CD14-positive monocyte (primary cell): ENCODE measurements at regions not wholly inside any gene's neighbourhood (a gene's known extent, or its start where the extent isn't known, plus 50 kb on each side); places are given as distances from the start of the nearest gene placed in this dataset.

Source experiments
- DNase-seq, 3 donors: peaks; one replicate each; pipeline ENCODE4 v3.0.0-alpha.2; 2011 to 2022
- H2AFZ ChIP-seq: 2 replicates; pipeline ENCODE4 v1.6.0; 2012; ENCODE audit warnings: mild to moderate bottlenecking, low read depth, low read length, inconsistent platforms; ENCODE audit not compliant: insufficient read depth, poor library complexity, severe bottlenecking
- H3K27ac ChIP-seq, 2 donors: 1 replicate in 1 of 2; 2 replicates in 1 of 2; pipeline ENCODE4 v1.5.1; 2012 to 2013; ENCODE audit warnings: low read length in 2 of 2, control low read depth in 1 of 2, inconsistent platforms in 1 of 2, low read depth in 1 of 2, mild to moderate bottlenecking in 1 of 2
- H3K27me3 ChIP-seq, 2 donors: one replicate each; pipeline versions ENCODE4 v1.6.0 to v1.6.1; 2011 to 2013; ENCODE audit warnings: low read length in 2 of 2; ENCODE audit not compliant: control insufficient read depth in 2 of 2, insufficient read depth in 2 of 2
- H3K36me3 ChIP-seq, 2 donors: replicated peaks in 1 of 2; 1 replicate in 1 of 2; 2 replicates in 1 of 2; pipeline versions ENCODE4 v1.5.1 to v1.6.1; 2012 to 2013; ENCODE audit warnings: low read length in 2 of 2, control low read depth in 1 of 2, inconsistent platforms in 1 of 2, mild to moderate bottlenecking in 1 of 2; ENCODE audit not compliant: insufficient read depth in 2 of 2, control insufficient read depth in 1 of 2
- H3K4me1 ChIP-seq, 2 donors: 1 replicate in 1 of 2; 2 replicates in 1 of 2; pipeline versions ENCODE4 v1.5.1 to v1.6.1; 2012 to 2013; ENCODE audit warnings: low read length in 2 of 2, control low read depth in 1 of 2, inconsistent platforms in 1 of 2, mild to moderate bottlenecking in 1 of 2, moderate library complexity in 1 of 2; ENCODE audit not compliant: insufficient read depth in 2 of 2, control insufficient read depth in 1 of 2
- H3K4me2 ChIP-seq: replicated peaks from 2 replicates; pipeline ENCODE3; 2012; ENCODE audit warnings: low read length, moderate library complexity, mild to moderate bottlenecking; ENCODE audit not compliant: poor library complexity, severe bottlenecking; ENCODE audit errors: extremely low read depth
- H3K4me3 ChIP-seq, 3 experiments: fragments of 200-600 bp in 1 of 3; sonication (generic) in 1 of 3; replicated peaks in 1 of 3; 1 replicate in 2 of 3; 2 replicates in 1 of 3; pipeline ENCODE4 v1.5.1; 2011 to 2013; ENCODE audit warnings: low read length in 3 of 3, mild to moderate bottlenecking in 3 of 3, control low read depth in 2 of 3, low read depth in 2 of 3, inconsistent platforms in 1 of 3, moderate library complexity in 1 of 3
- H3K79me2 ChIP-seq: 2 replicates; pipeline ENCODE4 v1.6.0; 2012; ENCODE audit warnings: mild to moderate bottlenecking, control low read depth, inconsistent platforms, low read length, moderate library complexity; ENCODE audit not compliant: insufficient read depth
- H3K9ac ChIP-seq: 2 replicates; pipeline ENCODE4 v1.6.0; 2017; ENCODE audit warnings: low read length, mild to moderate bottlenecking; ENCODE audit not compliant: insufficient read depth, poor library complexity, severe bottlenecking
- H3K9me3 ChIP-seq, 2 donors: replicated peaks in 1 of 2; 1 replicate in 1 of 2; 2 replicates in 1 of 2; pipeline versions ENCODE4 v1.5.1 to v1.6.1; 2012 to 2013; ENCODE audit warnings: low read length in 2 of 2, control low read depth in 1 of 2; ENCODE audit not compliant: control insufficient read depth in 1 of 2, insufficient read depth in 1 of 2
- H4K20me1 ChIP-seq: 2 replicates; pipeline ENCODE4 v1.6.0; 2012; ENCODE audit warnings: mild to moderate bottlenecking, low read length, control low read depth, moderate library complexity; ENCODE audit not compliant: insufficient read depth
- H3K27ac Mint-ChIP-seq, 7 donors: one replicate each; pipeline ENCODE4 v1.8.0; 2020; ENCODE audit warnings: mild to moderate bottlenecking in 7 of 7, mixed read lengths in 7 of 7, moderate library complexity in 6 of 7, inconsistent platforms in 2 of 7
- H3K27me3 Mint-ChIP-seq, 3 donors: one replicate each; pipeline ENCODE4 v1.8.0; 2021 to 2022; ENCODE audit warnings: low read depth in 3 of 3, mild to moderate bottlenecking in 3 of 3, mixed read lengths in 3 of 3, moderate library complexity in 3 of 3, inconsistent platforms in 1 of 3
- H3K36me3 Mint-ChIP-seq, 2 donors: one replicate each; pipeline ENCODE4 v1.8.0; 2020; ENCODE audit warnings: mixed read lengths in 2 of 2, inconsistent platforms in 1 of 2, mild to moderate bottlenecking in 1 of 2
- H3K4me1 Mint-ChIP-seq: one replicate; pipeline ENCODE4 v1.8.0; 2020; ENCODE audit warnings: mild to moderate bottlenecking, mixed read lengths
- H3K4me3 Mint-ChIP-seq, 2 donors: one replicate each; pipeline ENCODE4 v1.8.0; 2020; ENCODE audit warnings: mild to moderate bottlenecking in 2 of 2, mixed read lengths in 2 of 2, moderate library complexity in 1 of 2
- H3K9me3 Mint-ChIP-seq, 7 donors: one replicate each; pipeline ENCODE4 v1.8.0; 2020 to 2022; ENCODE audit warnings: mixed read lengths in 7 of 7, mild to moderate bottlenecking in 6 of 7, moderate library complexity in 6 of 7, inconsistent platforms in 2 of 7
- CTCF ChIP-seq: fragments of 200-600 bp; IDR thresholded peaks from one replicate; pipeline ENCODE4 v1.8.0; 2022; ENCODE audit warnings: antibody characterized with exemption, mild to moderate bottlenecking
- WGBS: methylation state at CpG from one replicate; pipeline ENCODE4 v1.1.5; 2013; ENCODE audit warnings: missing lambda C conversion rate; ENCODE audit not compliant: insufficient coverage; 5-methylcytosine and 5-hydroxymethylcytosine counted together
- intact Hi-C, 2 donors: fragments of 100-400 bp; cut with micrococcal nuclease; formaldehyde crosslinking; loops; one replicate each; pipeline versions ENCODE4 v1.15.0 to v1.15.1; 2023

DNA sequence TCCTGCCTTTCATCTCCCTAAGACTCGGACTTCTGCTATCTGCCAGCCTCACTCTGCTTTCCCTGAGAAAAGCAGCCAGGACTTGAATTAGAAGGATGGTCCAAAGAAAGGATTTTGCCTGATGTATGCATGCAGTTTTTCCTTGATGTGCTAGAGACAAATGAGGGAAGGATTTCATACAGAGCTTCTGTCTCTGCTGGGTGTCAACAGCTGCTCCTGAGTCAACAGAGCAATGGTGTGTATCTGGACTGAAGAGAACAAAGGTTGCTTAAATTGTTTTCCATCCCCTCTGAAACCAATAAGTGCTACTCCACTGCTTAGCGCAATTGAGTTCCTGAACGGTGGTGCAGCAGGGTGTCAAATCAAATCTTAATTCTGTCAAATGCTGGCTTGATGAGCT, 680.6 kb upstream of the C16orf82 start:
- no peaks in the 10 kb centered on the region for H3K36me3 ChIP-seq
- 0% methylated on average over 1 of the region's 3 CpGs for WGBS
- no peak overlapping the region for H3K4me2 ChIP-seq
- no peak overlapping the region for H2AFZ ChIP-seq
- no peaks in the 10 kb centered on the region for H3K4me1 Mint-ChIP-seq
- H3K27ac Mint-ChIP-seq = no peak overlapping the region
- H3K9me3 Mint-ChIP-seq = peaks cover 0 to 2% (median 0%) of the 10 kb centered on the region in 7 donors
- no peak overlapping the region for H3K4me3 ChIP-seq
- no peaks in the 10 kb centered on the region for H3K4me1 ChIP-seq
- H3K27me3 Mint-ChIP-seq = no peaks in the 10 kb centered on the region
- DNase-seq = no peak
- intact Hi-C loops = no loop called here
- H3K79me2 ChIP-seq = no peaks in the 10 kb centered on the region
- H3K27ac ChIP-seq = no peak overlapping the region
- no peak for TF ChIP-seq CTCF
- H3K9ac ChIP-seq = no peak overlapping the region
- no peaks in the 10 kb centered on the region for H3K27me3 ChIP-seq
- no peaks in the 10 kb centered on the region for H4K20me1 ChIP-seq
- no peaks in the 10 kb centered on the region for H3K9me3 ChIP-seq
- H3K4me3 Mint-ChIP-seq = no peak overlapping the region
- no peaks in the 10 kb centered on the region for H3K36me3 Mint-ChIP-seq

DNA sequence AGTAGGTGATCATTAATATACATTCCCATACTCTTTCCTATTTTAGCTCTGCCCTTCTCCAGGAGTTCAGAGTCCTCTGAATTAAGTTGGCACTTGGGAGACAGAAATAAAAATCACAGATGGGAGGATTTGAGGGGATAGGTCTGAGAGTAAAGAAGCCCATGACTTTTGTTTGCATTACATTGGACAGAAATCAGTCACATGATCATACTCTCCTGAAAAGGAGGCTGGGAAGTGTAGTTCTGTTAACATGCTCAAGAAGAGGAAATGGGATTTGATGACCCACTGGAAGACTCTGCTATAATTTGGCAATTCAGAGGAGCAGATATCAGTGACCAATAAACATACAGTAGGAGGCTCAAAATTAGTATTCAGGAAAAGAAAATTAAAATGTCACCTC, 674.9 kb upstream of the C16orf82 start:
- Mint-ChIP-seq H3K4me1 (no peaks in the 10 kb centered on the region), H3K36me3 (no peaks in the 10 kb centered on the region), H3K27ac (no peak overlapping the region), H3K4me3 (no peak overlapping the region), H3K9me3 (peaks cover 0 to 5% (median 3%) of the 10 kb centered on the region in 7 donors), H3K27me3 (no peaks in the 10 kb centered on the region)
- H3K4me1 ChIP-seq = no peaks in the 10 kb centered on the region
- no peaks in the 10 kb centered on the region for H3K36me3 ChIP-seq
- TF ChIP-seq CTCF = no peak
- H3K4me2 ChIP-seq = no peak overlapping the region
- no peak overlapping the region for H3K4me3 ChIP-seq
- no peak overlapping the region for H3K9ac ChIP-seq
- no peaks in the 10 kb centered on the region for H3K27me3 ChIP-seq
- no peak for DNase-seq
- no peaks in the 10 kb centered on the region for H3K79me2 ChIP-seq
- H2AFZ ChIP-seq = no peak overlapping the region
- no peaks in the 10 kb centered on the region for H4K20me1 ChIP-seq
- H3K27ac ChIP-seq = no peak overlapping the region
- H3K9me3 ChIP-seq = no peaks in the 10 kb centered on the region
- intact Hi-C loops = no loop called here
